HCT116 (cell line): ENCODE measurements at regions not wholly inside any gene's neighbourhood (a gene's known extent, or its start where the extent isn't known, plus 50 kb on each side); places are given as distances from the start of the nearest gene placed in this dataset.

Experiments
- ATAC-seq: fragments of 200-7000 bp; cut with Tn5 transposase; 2 replicates; pipeline ENCODE4 v1.9.1; 2020; ENCODE audit warnings: mild to moderate bottlenecking, moderate library complexity
- BruUV-seq: library from RNA; stranded (reverse); fragments of 400-500 nt; replicated peaks from 2 replicates; lab custom pipeline; 2021; lab: Mats Ljungman, UMichigan
- CTCF ChIA-PET: fragments of 300-600 bp; sonication (Branson Sonifier 250); formaldehyde crosslinking; loops from one replicate; lab custom pipeline; 2021; ENCODE audit warnings: antibody characterized with exemption; lab: Charles Lee
- POLR2A ChIA-PET: fragments of 300-600, 350-600 bp; sonication (Branson Sonifier 250); formaldehyde crosslinking; loops from one replicate; lab custom pipeline; 2021; ENCODE audit warnings: antibody characterized with exemption; lab: Charles Lee
- RAD21 ChIA-PET, 2 experiments: fragments of 300-600 bp; sonication (Branson Sonifier 250); formaldehyde crosslinking; loops; one replicate each; lab custom pipeline; 2023; ENCODE audit warnings: low total read pairs in 2 of 2; ENCODE audit not compliant: uncharacterized antibody in 2 of 2, unreplicated experiment in 2 of 2, low non-redundant PET in 1 of 2; lab: Charles Lee
- DNase-seq: peaks from one replicate; pipeline ENCODE4 v3.0.0-alpha.2; 2010; ENCODE audit warnings: low read depth, low spot score
- H2AFZ ChIP-seq: fragments of 200-600 bp; shearing (Covaris generic), sonication (generic); 2 replicates; pipeline ENCODE4 v1.6.1; 2017; ENCODE audit warnings: low read depth, mixed run types, mixed read lengths, antibody characterized with exemption, low read length; ENCODE audit not compliant: poor library complexity, severe bottlenecking
- H3K27ac ChIP-seq: 2 replicates; pipeline ENCODE4 v1.5.1; 2012; ENCODE audit warnings: low read depth, low read length
- H3K27me3 ChIP-seq: fragments of 200-600 bp; sonication (generic); 2 replicates; pipeline ENCODE4 v1.6.1; 2016; ENCODE audit warnings: mixed run types, low read length, mixed read lengths; ENCODE audit not compliant: insufficient read depth
- H3K36me3 ChIP-seq, 2 experiments: fragments of 200-500 bp in 1 of 2; fragments of 200-600 bp in 1 of 2; sonication (Bioruptor generic) in 1 of 2; sonication (generic) in 1 of 2; 2 replicates each; pipeline versions ENCODE4 v1.5.1 to v1.6.1; 2014 to 2016; ENCODE audit warnings: low read length in 2 of 2, inconsistent platforms in 1 of 2, mixed read lengths in 1 of 2, mixed run types in 1 of 2; ENCODE audit not compliant: insufficient read depth in 2 of 2, control insufficient read depth in 1 of 2
- H3K4me1 ChIP-seq, 2 experiments: fragments of 200-600 bp in 1 of 2; sonication (generic) in 1 of 2; 2 replicates each; pipeline versions ENCODE4 v1.5.1 to v1.6.1; 2012 to 2017; ENCODE audit warnings: low read length in 2 of 2, inconsistent platforms in 1 of 2, mild to moderate bottlenecking in 1 of 2, mixed read lengths in 1 of 2, mixed run types in 1 of 2, moderate library complexity in 1 of 2; ENCODE audit not compliant: insufficient read depth in 2 of 2, control insufficient read depth in 1 of 2
- H3K4me2 ChIP-seq: fragments of 200-600 bp; sonication (generic); 2 replicates; pipeline ENCODE4 v1.6.1; 2017; ENCODE audit warnings: mixed run types, low read length, mixed read lengths
- H3K4me3 ChIP-seq, 2 experiments: fragments of 200-600 bp in 1 of 2; sonication (generic) in 1 of 2; replicated peaks in 1 of 2; 2 replicates each; pipeline ENCODE4 v1.5.1; 2011 to 2016; ENCODE audit warnings: low read length in 2 of 2, control low read depth in 1 of 2, low read depth in 1 of 2, mild to moderate bottlenecking in 1 of 2, mixed read lengths in 1 of 2, mixed run types in 1 of 2
- H3K79me2 ChIP-seq: fragments of 200-600 bp; sonication (generic); 2 replicates; pipeline ENCODE4 v1.6.1; 2017; ENCODE audit warnings: mild to moderate bottlenecking, mixed run types, low read length, moderate library complexity, mixed read lengths; ENCODE audit not compliant: insufficient read depth
- H3K9ac ChIP-seq: fragments of 200-600 bp; sonication (generic); 2 replicates; pipeline ENCODE4 v1.6.1; 2016; ENCODE audit warnings: low read length, mixed read lengths
- H3K9me2 ChIP-seq: fragments of 200-600 bp; sonication (generic), shearing (Covaris generic); 2 replicates; pipeline ENCODE4 v1.6.1; 2017; ENCODE audit warnings: mixed run types, mild to moderate bottlenecking, moderate library complexity; ENCODE audit not compliant: insufficient read depth
- H3K9me3 ChIP-seq, 2 experiments: fragments of 200-500 bp in 1 of 2; fragments of 200-600 bp in 1 of 2; sonication (Bioruptor generic) in 1 of 2; sonication (generic) in 1 of 2; 2 replicates each; pipeline ENCODE4 v1.6.1; 2014 to 2017; ENCODE audit warnings: low read length in 2 of 2, mixed read lengths in 2 of 2, inconsistent platforms in 1 of 2, low read depth in 1 of 2, mild to moderate bottlenecking in 1 of 2, mixed run types in 1 of 2, moderate library complexity in 1 of 2; ENCODE audit not compliant: control insufficient read depth in 1 of 2, insufficient read depth in 1 of 2
- H4K20me1 ChIP-seq: fragments of 200-600 bp; sonication (generic), shearing (Covaris generic); 2 replicates; pipeline ENCODE4 v1.6.1; 2017; ENCODE audit warnings: mixed run types, mild to moderate bottlenecking, moderate library complexity; ENCODE audit not compliant: insufficient read depth
- ATF3 ChIP-seq: IDR thresholded peaks from 2 replicates; pipeline ENCODE4 v1.6.1; 2012
- CBX3 ChIP-seq: IDR thresholded peaks from 2 replicates; pipeline ENCODE4 v1.6.1; 2012; ENCODE audit warnings: low read depth
- CTCF ChIP-seq, 3 experiments: fragments of 200-600 bp in 1 of 3; sonication (generic) in 1 of 3; IDR thresholded peaks in 2 of 3; conservative IDR thresholded peaks in 1 of 3; 2 replicates each; pipeline ENCODE4 v1.5.1; 2012 to 2017; ENCODE audit warnings: low read depth in 2 of 3, low read length in 2 of 3, antibody characterized with exemption in 1 of 3, borderline replicate concordance in 1 of 3, control low read depth in 1 of 3, mild to moderate bottlenecking in 1 of 3, mixed read lengths in 1 of 3, mixed run types in 1 of 3, moderate library complexity in 1 of 3; ENCODE audit not compliant: insufficient read depth in 1 of 3
- EGR1 ChIP-seq: IDR thresholded peaks from 2 replicates; pipeline ENCODE4 v1.6.1; 2012; ENCODE audit warnings: low read depth
- ELF1 ChIP-seq: IDR thresholded peaks from 2 replicates; pipeline ENCODE4 v1.6.1; 2012; ENCODE audit warnings: low read depth, borderline replicate concordance
- EZH2 ChIP-seq: fragments of 200-600 bp; sonication (generic); IDR thresholded peaks from 2 replicates; pipeline ENCODE4 v1.6.1; 2017; ENCODE audit warnings: antibody characterized with exemption, mixed run types
- FOSL1 ChIP-seq: IDR thresholded peaks from 2 replicates; pipeline ENCODE4 v1.6.1; 2012; ENCODE audit warnings: low read depth
- JUND ChIP-seq: IDR thresholded peaks from 2 replicates; pipeline ENCODE4 v1.6.1; 2012
- MAX ChIP-seq: IDR thresholded peaks from 2 replicates; pipeline ENCODE4 v1.6.1; 2012
- POLR2A ChIP-seq: IDR thresholded peaks from 2 replicates; pipeline ENCODE4 v1.7.0; 2011; ENCODE audit warnings: borderline replicate concordance; ENCODE audit not compliant: insufficient read depth, insufficient read length; ENCODE audit errors: extremely low read depth
- RAD21 ChIP-seq: IDR thresholded peaks from 2 replicates; pipeline ENCODE4 v1.6.1; 2012; ENCODE audit warnings: low read depth, mild to moderate bottlenecking
- REST ChIP-seq: IDR thresholded peaks from 2 replicates; pipeline ENCODE4 v1.6.1; 2012; ENCODE audit warnings: low read depth
- SIN3A ChIP-seq: IDR thresholded peaks from 2 replicates; pipeline ENCODE4 v1.6.1; 2012; ENCODE audit warnings: low read depth
- SP1 ChIP-seq: IDR thresholded peaks from 2 replicates; pipeline ENCODE4 v1.6.1; 2012; ENCODE audit warnings: low read depth
- SRF ChIP-seq: IDR thresholded peaks from 2 replicates; pipeline ENCODE4 v1.6.1; 2012; ENCODE audit warnings: low read depth
- TCF7L2 ChIP-seq: IDR thresholded peaks from 2 replicates; pipeline ENCODE4 v1.7.0; 2011; ENCODE audit warnings: borderline replicate concordance, inconsistent platforms; ENCODE audit not compliant: insufficient read depth, insufficient read length; ENCODE audit errors: extremely low read depth
- YY1 ChIP-seq: IDR thresholded peaks from 2 replicates; pipeline ENCODE4 v1.6.1; 2011; ENCODE audit warnings: low read length, low read depth, moderate library complexity, mild to moderate bottlenecking; ENCODE audit not compliant: insufficient replicate concordance; ENCODE audit errors: extremely low read depth
- ZFX ChIP-seq: fragments of 450-650 bp; IDR thresholded peaks from 2 replicates; pipeline ENCODE4 v1.6.1; 2017
- ZNF274 ChIP-seq: fragments of 200-500 bp; sonication (Bioruptor generic); IDR thresholded peaks from 2 replicates; pipeline ENCODE4 v1.6.1; 2014; ENCODE audit warnings: mild to moderate bottlenecking, low read depth, low read length, inconsistent platforms
- intact Hi-C: fragments of 100-400 bp; cut with micrococcal nuclease; formaldehyde crosslinking; loops from 2 replicates; pipeline ENCODE4 v1.10.0; 2022

GRCh38 chr13:48817166-48817802, 158.4 kb upstream of the FNDC3A start:
- Histone ChIP-seq H3K4me2 (no peak overlapping the region), H3K27ac (no peak overlapping the region), H3K9ac (no peak overlapping the region), H2AFZ (no peak overlapping the region), H3K4me1 (no peaks in the 10 kb centered on the region), H3K4me3 (no peak overlapping the region), H3K9me2 (no peaks in the 10 kb centered on the region), H3K27me3 (no peaks in the 10 kb centered on the region), H4K20me1 (no peaks in the 10 kb centered on the region), H3K9me3 (no peaks in the 10 kb centered on the region), H3K36me3 (no peaks in the 10 kb centered on the region), H3K79me2 (no peaks in the 10 kb centered on the region)
- intact Hi-C loops: no loop called here
- ChIA-PET RAD21 (no interaction called here), POLR2A (interaction anchor here (0.5 kb wide), 1 partner anchor 10 kb away, joined by 3 read pairs; no protein-coding TSS in a partner anchor), CTCF (no interaction called here)
- no TSS peak for BruUV-seq
- no peak for ATAC-seq
- TF ChIP-seq REST: no peak
- TF ChIP-seq ATF3: no peak
- no peak for TF ChIP-seq TCF7L2
- no peak for TF ChIP-seq RAD21
- TF ChIP-seq SP1: no peak
- TF ChIP-seq JUND: no peak
- TF ChIP-seq MAX: no peak
- no peak for TF ChIP-seq CBX3
- TF ChIP-seq EGR1: no peak
- no peak for TF ChIP-seq YY1
- no peak for TF ChIP-seq FOSL1
- no peak for TF ChIP-seq POLR2A
- no peak for TF ChIP-seq SIN3A
- TF ChIP-seq CTCF (IDR thresholded peaks at IDR 0.05 in 2 of 3, conservative IDR thresholded peaks at IDR 0.05 in 1 of 3; ENCODE audit: borderline replicate concordance in 1 of 3, insufficient read depth in 1 of 3, low read depth in 2 of 3, low read length in 2 of 3): no peak
- TF ChIP-seq ZNF274: no peak
- no peak for TF ChIP-seq ZFX
- no peak for TF ChIP-seq ELF1
- TF ChIP-seq EZH2: no peak
- TF ChIP-seq SRF: no peak
- no peak for DNase-seq
